ENCODE measurements at regions not wholly inside any gene's neighbourhood (a gene's known extent, or its start where the extent isn't known, plus 50 kb on each side); places are given as distances from the start of the nearest gene placed in this dataset.

DNA sequence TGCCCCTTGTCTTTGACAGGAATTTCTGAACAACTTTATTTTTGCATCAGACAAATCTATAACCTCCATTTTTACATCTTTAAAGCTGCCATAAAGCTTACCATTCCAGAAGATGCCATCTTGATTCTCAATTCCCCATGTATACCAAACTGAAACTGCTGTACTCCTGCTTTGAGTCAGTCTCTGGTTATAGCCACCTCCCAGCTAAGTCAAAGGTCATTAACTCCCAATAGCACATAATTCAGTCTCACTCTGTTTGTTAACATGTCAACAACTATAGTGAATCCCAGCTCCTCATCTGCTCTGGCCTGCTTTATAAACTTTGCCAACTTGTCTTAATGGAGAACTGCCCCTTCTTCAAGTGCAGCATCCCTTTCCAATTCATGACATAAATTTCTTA, 343.6 kb downstream of the FRK start:
- DNase-seq = no peak

GRCh38 chr6:115712291-115712961, 348.3 kb downstream of the FRK start:
- DNase-seq = no peak

DNA sequence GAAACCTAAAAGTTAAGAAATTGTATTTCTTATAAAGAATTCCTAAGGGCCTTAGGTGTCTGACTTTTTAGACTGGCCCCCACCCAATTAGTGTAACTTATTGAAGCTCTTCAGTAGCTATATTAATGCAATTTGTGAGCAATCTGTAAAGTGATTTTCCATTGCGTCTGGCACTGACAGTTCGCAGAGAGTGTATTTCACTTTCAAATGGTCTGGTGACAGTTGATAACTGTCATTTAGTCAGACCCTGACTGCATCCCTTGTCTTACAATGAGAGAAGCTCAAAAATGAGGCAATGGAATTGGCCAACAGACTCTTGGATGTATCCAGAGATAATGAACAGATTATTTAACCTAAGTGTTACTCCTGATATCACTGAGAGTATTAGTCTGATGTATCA, 351.8 kb downstream of the FRK start:
- no peak for DNase-seq

GRCh38 chr6:115706981-115707380, 353.7 kb downstream of the FRK start:
- DNase-seq = no peak

DNA sequence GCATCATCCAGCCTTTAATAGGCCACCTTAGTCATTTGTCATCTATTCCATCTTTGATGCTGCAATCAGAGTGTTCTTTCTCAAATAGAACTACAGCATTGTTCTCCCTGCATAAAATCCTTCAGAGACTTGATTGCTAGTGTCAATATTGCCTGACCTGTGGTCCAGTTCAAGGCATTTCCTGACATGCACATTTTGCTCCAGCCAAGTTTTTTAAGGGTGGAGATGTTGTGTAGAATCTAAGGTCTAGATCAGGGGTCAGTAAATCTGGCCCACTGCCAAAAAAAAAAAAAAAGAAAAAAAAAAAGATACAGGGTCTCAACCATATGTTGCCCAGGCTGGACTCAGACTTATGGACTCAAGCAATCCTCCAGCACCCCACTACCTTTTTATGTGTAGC, 354.4 kb downstream of the FRK start:
- DNase-seq = no peak

- DNase-seq = no peak
Observed at GRCh38 chr6:115704028-115704427, 356.7 kb downstream of the FRK start.

DNA sequence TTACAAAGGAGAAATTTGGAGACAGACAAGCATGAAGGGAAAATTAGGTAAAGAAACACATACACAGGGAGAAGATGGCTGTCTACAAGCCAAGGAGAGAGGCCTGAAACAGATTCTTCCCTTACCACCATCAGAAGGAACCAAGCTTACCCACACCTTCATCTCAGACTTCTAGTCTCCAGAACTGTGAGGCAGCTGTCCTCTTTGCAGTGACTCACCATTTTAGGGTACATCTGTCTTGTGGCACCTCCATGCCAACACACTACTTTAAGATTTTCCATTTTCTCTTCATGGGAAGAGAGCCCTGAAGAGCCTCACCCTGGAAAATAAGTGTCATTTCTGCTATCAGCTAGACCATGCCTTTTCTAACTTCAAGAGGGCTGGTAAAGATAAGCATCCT, 369.3 kb downstream of the FRK start:
- no peak for DNase-seq

GRCh38 chr6:115690854-115691253, 369.8 kb downstream of the FRK start:
- no peak for DNase-seq

DNA sequence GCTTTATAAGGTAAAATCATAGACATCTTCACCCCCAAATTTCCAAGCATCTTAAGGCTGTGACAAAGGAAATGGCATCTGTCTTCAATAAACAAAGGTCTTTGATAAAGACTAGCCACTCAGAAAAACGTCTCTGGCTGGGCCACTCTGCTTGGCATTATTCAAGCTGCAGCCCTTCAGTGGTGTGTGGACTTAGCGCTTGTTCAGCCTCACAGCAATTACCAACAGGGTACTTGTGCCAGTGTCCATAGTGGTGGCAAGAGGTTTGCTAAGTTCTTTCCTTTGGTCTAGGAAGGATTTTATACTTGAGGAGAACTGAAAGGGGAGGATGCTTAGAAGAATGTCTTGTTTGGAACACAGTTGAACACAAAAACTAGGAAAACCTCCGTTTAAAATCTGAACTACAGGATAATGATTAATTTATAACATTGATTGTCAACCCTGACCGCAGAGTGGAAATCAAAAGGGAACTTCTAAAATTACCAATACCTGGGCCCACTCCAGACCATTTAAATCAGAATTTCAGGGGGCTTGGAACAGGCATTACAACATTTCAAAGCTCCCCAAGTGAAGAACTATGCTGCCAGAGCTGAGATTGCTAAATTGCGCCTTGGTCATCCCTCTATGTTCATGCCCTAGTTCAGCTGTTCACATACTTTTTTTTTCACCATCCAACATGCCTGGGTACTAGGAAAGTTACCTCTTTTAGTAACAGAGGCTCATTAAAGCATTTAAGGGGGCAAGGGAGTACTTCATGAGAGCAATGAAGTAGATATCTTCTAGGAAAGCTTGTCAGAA, 378.5 kb downstream of the FRK start:
- no peak for DNase-seq

DNA sequence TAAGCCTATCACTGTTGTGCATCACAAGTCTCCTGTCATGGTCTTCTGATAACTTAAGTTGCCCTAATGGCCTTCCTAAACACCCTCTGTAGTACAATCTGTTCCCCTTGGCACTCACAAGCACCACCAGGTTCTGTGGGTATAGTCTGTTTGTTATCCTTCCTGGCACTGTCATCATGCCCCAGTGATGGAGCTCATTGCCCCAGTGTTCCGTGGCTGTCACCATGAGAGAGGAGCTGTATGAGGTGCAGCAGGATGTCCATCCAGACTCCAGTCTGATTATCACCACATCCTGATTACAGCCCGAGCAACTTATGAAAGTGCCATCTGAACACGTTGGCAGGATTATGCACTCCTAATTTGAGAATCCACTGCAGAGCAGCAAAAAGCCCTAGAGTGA, 380.1 kb downstream of the FRK start:
- DNase-seq = no peak

DNA sequence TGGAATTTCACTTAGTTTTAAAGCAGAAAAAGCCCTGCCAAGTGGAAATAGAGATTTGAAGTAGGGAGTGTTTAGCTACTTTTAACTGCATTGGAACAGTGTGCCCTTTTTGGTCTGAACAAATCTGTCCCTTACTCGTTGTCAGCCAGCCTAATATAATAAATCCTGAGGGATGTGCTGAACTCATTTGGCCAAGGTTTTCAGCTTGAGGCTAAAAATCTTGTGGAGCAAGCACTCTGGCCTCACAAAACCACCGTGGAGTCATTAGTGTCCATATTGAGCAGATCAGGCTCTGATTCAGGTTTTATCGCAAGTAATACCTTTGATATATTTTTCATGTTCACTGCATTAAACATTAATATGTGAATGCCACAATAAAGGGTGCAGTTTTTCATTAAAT, 383.5 kb downstream of the FRK start:
- DNase-seq = no peak

- no peak for DNase-seq
Observed at GRCh38 chr6:115675443-115675842, 385.2 kb downstream of the FRK start.

DNA sequence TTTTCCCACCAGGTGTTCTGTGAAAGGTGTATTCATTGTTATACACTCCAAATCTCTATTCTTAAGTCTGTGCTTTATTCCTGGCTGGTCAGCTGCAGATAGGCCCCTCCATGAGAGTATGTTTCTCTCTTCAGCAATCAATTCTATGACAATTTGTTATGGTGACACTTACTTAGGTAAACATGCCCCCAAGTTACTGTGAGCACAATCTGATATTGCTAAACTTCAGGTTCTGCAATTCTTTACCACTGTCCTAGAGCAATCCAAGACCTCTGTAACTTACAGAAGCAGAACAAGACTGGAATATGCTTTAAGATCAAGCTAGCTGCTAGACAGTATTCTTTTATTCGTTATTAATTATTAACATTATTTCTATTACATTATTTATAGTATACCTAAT, 391.9 kb downstream of the FRK start:
- DNase-seq = no peak

DNA sequence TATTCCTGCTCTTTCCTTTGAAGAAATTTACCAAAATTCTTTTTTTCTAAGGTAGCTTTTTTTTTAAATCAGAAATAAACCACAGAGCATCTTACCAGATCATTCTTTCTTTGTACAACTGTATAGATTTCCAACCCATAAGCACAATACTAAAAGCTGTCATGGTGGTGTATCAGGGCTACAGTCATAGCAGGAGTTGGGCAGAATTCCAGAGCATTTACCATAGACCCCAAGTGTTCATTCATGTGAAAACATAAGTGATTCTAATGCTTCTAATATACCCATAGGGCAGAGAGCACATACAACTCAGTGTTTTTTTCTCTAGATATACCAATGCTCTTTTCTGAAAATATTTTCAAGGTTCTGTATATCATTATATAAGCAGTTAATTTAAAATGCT, 392.5 kb downstream of the FRK start:
- no peak for DNase-seq

DNA sequence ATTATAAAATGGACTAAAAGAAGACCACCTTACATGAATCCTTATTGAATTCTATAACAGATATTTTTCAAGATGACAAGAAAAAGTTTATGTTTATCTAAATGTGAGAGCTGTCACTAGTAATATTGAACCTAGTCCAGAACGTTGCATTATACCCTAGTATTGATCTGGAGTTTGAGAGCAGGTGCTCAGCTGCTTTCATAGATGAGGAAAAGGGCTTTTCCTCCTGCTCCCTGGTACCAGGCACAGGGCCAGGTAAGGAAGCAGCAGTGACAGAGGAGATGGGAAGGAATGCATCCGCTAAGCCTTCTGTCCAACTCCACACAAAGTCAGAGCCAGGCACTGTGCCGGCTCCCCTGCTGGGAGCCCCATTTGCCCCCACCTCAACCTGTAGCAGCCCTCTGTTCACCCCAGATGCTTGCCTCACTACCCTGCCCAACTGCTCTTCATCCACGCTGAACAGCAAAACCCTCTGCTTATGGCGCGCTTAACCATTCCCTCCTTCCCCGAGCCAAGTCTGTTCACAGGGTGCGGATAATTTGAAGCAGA, 393.1 kb downstream of the FRK start:
- DNase-seq = no peak

GRCh38 chr6:115666997-115667396, 393.7 kb downstream of the FRK start:
- DNase-seq = no peak

DNA sequence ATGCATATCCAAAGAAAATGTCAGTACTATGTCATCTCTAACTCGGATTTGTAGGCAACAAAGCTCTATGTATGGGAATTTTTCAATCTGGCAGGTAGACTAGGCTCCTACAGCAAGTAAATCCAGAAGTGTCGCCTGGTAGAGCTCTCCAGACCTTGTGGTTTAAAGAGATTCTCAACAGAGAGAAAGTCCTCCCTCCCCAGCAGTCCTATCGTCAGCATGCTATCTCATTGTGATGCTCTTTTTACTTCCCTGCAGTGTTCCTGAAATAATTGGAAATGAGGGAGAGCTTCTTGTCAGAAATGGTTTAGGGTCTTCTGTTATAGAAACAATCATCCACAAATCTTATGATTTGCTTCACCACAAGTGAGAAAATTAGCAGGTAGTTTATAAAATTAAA, 395.4 kb downstream of the FRK start:
- DNase-seq = no peak

GRCh38 chr6:115663681-115664080, 397.0 kb downstream of the FRK start:
- no peak for DNase-seq

DNA sequence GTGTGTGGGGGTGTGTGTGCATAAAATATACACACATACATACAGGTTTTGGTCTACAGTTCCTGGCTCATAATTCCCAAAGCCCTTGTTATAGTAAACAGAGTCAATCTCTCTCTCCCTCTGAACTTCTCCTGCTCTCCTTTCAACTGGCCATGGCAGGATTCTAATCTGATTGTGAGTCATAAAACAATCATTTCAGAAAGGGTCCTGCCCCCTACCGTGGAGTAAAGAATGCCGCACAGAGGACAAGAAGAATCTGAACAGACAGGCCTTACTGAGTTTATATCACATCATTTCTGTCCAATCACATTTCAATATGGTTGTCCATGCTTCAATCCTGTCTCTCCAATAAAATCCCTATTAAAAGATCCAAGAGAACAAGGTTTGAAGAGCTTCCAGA, 416.9 kb downstream of the FRK start:
- DNase-seq = no peak

GRCh38 chr6:115634887-115635286, 425.8 kb downstream of the FRK start:
- DNase-seq = no peak

DNA sequence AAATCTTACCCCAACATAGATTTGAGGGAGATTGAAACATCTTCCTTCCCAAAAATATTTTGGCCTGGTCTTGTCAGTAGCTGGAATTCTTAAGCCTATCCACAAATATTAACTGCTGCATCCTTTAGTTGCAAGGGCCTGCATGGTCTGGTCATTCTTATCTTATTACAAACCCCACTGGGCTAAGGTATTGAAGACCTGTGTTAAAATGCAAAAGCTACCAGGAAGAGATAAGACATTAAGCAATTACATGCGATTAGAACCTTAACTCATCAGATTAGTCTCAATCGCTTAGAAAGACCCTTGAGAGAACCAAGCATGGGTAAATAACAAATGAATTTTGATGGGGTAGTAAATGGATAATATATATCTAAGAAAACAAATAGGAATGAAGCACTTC, 426.6 kb downstream of the FRK start:
- DNase-seq = no peak

GRCh38 chr6:115631028-115631427, 429.7 kb downstream of the FRK start:
- DNase-seq = no peak

- no peak for DNase-seq
Observed at GRCh38 chr6:115630424-115631024, 430.2 kb downstream of the FRK start.

DNA sequence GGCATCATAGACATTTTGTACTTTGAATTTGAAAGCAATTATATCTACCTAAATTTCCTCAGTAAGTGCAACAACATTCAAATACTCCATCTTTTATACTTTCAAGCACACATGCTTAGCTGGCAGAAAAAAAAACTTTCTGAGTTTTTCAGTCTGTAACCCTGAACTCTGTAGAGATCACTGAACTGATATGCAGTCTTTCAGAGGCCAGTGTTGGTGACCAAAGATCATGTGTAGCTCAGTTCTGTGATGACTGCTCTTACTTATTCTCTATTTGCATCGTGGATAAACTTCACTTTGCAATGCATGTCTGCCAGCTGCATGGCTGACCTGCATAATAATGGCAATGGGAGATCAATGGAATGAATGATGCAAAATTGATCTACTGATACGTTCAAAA, 431.3 kb downstream of the FRK start:
- no peak for DNase-seq

Data from right hindlimb (tissue), 1 donor.